ENCODE measurements at regions not wholly inside any gene's neighbourhood (a gene's known extent, or its start where the extent isn't known, plus 50 kb on each side); places are given as distances from the start of the nearest gene placed in this dataset.
"Not testable (repeated sequence)": the region's sequence is repeated elsewhere in the genome, so short reads cannot be mapped to it uniquely, and the experiment has no call there.

GRCh38 chr7:65519751-65520150 lies 146.1 kb downstream of the ZNF92 start:
- not testable (repeated sequence) for DNase-seq (ENCODE audit: low spot score)

GRCh38 chr7:65545465-65546161 lies 172.0 kb downstream of the ZNF92 start:
- DNase-seq (ENCODE audit: low spot score): not testable (repeated sequence)

- DNase-seq (ENCODE audit: low spot score): not testable (repeated sequence)
Measured at GRCh38 chr7:65549589-65550443, 176.2 kb downstream of the ZNF92 start.

GRCh38 chr7:65550444-65550809 lies 176.8 kb downstream of the ZNF92 start:
- DNase-seq (ENCODE audit: low spot score): not testable (repeated sequence)

- DNase-seq (ENCODE audit: low spot score): not testable (repeated sequence)
Measured at GRCh38 chr7:65551042-65551441, 177.4 kb downstream of the ZNF92 start.

- not testable (repeated sequence) for DNase-seq (ENCODE audit: low spot score)
Measured at GRCh38 chr7:65554553-65555476, 181.2 kb downstream of the ZNF92 start.

GRCh38 chr7:65558584-65558983 lies 184.9 kb downstream of the ZNF92 start:
- DNase-seq (ENCODE audit: low spot score): not testable (repeated sequence)

GRCh38 chr7:65561786-65562372 lies 188.2 kb downstream of the ZNF92 start:
- DNase-seq (ENCODE audit: low spot score): not testable (repeated sequence)

GRCh38 chr7:65562522-65562921 lies 188.9 kb downstream of the ZNF92 start:
- DNase-seq (ENCODE audit: low spot score): not testable (repeated sequence)

GRCh38 chr7:65563333-65563732 lies 189.7 kb downstream of the ZNF92 start:
- DNase-seq (ENCODE audit: low spot score): not testable (repeated sequence)

GRCh38 chr7:65568226-65568625 lies 194.6 kb downstream of the ZNF92 start:
- DNase-seq (ENCODE audit: low spot score): not testable (repeated sequence)

- not testable (repeated sequence) for DNase-seq (ENCODE audit: low spot score)
Measured at GRCh38 chr7:65570990-65571389, 197.3 kb downstream of the ZNF92 start.

- DNase-seq (ENCODE audit: low spot score): not testable (repeated sequence)
Measured at GRCh38 chr7:65572581-65572980, 198.9 kb downstream of the ZNF92 start.

GRCh38 chr7:65576370-65576769 lies 202.7 kb downstream of the ZNF92 start:
- DNase-seq (ENCODE audit: low spot score): not testable (repeated sequence)

- DNase-seq (ENCODE audit: low spot score): not testable (repeated sequence)
Measured at GRCh38 chr7:65582518-65583119, 209.0 kb downstream of the ZNF92 start.

GRCh38 chr7:65602495-65602894 lies 228.8 kb downstream of the ZNF92 start:
- DNase-seq (ENCODE audit: low spot score): not testable (repeated sequence)

GRCh38 chr7:65609131-65609530 lies 235.5 kb downstream of the ZNF92 start:
- DNase-seq (ENCODE audit: low spot score): no peak

- DNase-seq (ENCODE audit: low spot score): not testable (repeated sequence)
Measured at GRCh38 chr7:65613644-65614289, 240.1 kb downstream of the ZNF92 start.

GRCh38 chr7:65616111-65616510 lies 242.5 kb downstream of the ZNF92 start:
- DNase-seq (ENCODE audit: low spot score): not testable (repeated sequence)

- DNase-seq (ENCODE audit: low spot score): not testable (repeated sequence)
Measured at GRCh38 chr7:65620216-65620615, 246.6 kb downstream of the ZNF92 start.

Data from AG08396 (cell line).